HFFc6 (cell line): ENCODE measurements at regions not wholly inside any gene's neighbourhood (a gene's known extent, or its start where the extent isn't known, plus 50 kb on each side); places are given as distances from the start of the nearest gene placed in this dataset.

ENCODE experiments used
- DNase-seq: peaks from one replicate; pipeline ENCODE4 v3.0.0-alpha.2; 2018
- H3K27ac Mint-ChIP-seq: 2 replicates; pipeline ENCODE4 v1.8.0; 2020; ENCODE audit warnings: mild to moderate bottlenecking, mixed read lengths
- H3K27me3 Mint-ChIP-seq: 2 replicates; pipeline ENCODE4 v1.8.0; 2021; ENCODE audit warnings: mild to moderate bottlenecking, moderate library complexity, mixed read lengths; ENCODE audit not compliant: insufficient read depth
- H3K36me3 Mint-ChIP-seq: 2 replicates; pipeline ENCODE4 v1.8.0; 2021; ENCODE audit warnings: low read depth, mixed read lengths
- H3K4me1 Mint-ChIP-seq: 2 replicates; pipeline ENCODE4 v1.8.0; 2020; ENCODE audit warnings: low read depth, mixed read lengths
- H3K4me3 Mint-ChIP-seq: 2 replicates; pipeline ENCODE4 v1.8.0; 2020; ENCODE audit warnings: mild to moderate bottlenecking, moderate library complexity, mixed read lengths
- H3K9me3 Mint-ChIP-seq: 2 replicates; pipeline ENCODE4 v1.8.0; 2020; ENCODE audit warnings: mild to moderate bottlenecking, mixed read lengths
- CTCF ChIP-seq: fragments of 200-600 bp; sonication (generic); IDR thresholded peaks from 2 replicates; pipeline ENCODE4 v1.5.0; 2021; ENCODE audit warnings: antibody characterized with exemption, mild to moderate bottlenecking

- H3K4me3 Mint-ChIP-seq, result no peak overlapping the region
- no peaks in the 10 kb centered on the region for H3K9me3 Mint-ChIP-seq
- no peaks in the 10 kb centered on the region for H3K36me3 Mint-ChIP-seq
- H3K27me3 Mint-ChIP-seq, result peaks cover 13% of the 10 kb centered on the region; the same call in 1 of the 2 replicates
- H3K27ac Mint-ChIP-seq, result no peak overlapping the region
- H3K4me1 Mint-ChIP-seq, result no peaks in the 10 kb centered on the region
- no peak for DNase-seq
- TF ChIP-seq CTCF, result no peak
These were observed 129.2 kb upstream of the PTPRM start for GRCh38 chr18:7437870-7438269.

- H3K4me3 Mint-ChIP-seq, result no peak overlapping the region
- no peaks in the 10 kb centered on the region for H3K36me3 Mint-ChIP-seq
- H3K4me1 Mint-ChIP-seq, result no peaks in the 10 kb centered on the region
- DNase-seq, result no peak
- peaks cover 13% of the 10 kb centered on the region; the same call in 1 of the 2 replicates for H3K27me3 Mint-ChIP-seq
- H3K9me3 Mint-ChIP-seq, result no peaks in the 10 kb centered on the region
- no peak for TF ChIP-seq CTCF
- H3K27ac Mint-ChIP-seq, result no peak overlapping the region
These were observed 128.5 kb upstream of the PTPRM start for GRCh38 chr18:7438646-7439045.

GRCh38 chr18:7447318-7448028 lies 119.6 kb upstream of the PTPRM start:
- Mint-ChIP-seq H3K27me3 (peaks cover 21% of the 10 kb centered on the region), H3K36me3 (no peaks in the 10 kb centered on the region), H3K27ac (no peak overlapping the region), H3K9me3 (no peaks in the 10 kb centered on the region), H3K4me1 (no peaks in the 10 kb centered on the region), H3K4me3 (no peak overlapping the region)
- TF ChIP-seq CTCF, result no peak
- DNase-seq, result peak; percentile 1

GRCh38 chr18:7452331-7452730 lies 114.8 kb upstream of the PTPRM start:
- H3K27ac Mint-ChIP-seq, result no peak overlapping the region
- no peaks in the 10 kb centered on the region for H3K36me3 Mint-ChIP-seq
- TF ChIP-seq CTCF, result peak; percentile 75
- no peak overlapping the region for H3K4me3 Mint-ChIP-seq
- peak; percentile 22 for DNase-seq
- H3K4me1 Mint-ChIP-seq, result no peaks in the 10 kb centered on the region
- peaks cover 20% of the 10 kb centered on the region for H3K27me3 Mint-ChIP-seq
- H3K9me3 Mint-ChIP-seq, result no peaks in the 10 kb centered on the region

GRCh38 chr18:7454429-7454828 lies 112.7 kb upstream of the PTPRM start:
- H3K36me3 Mint-ChIP-seq, result no peaks in the 10 kb centered on the region
- H3K9me3 Mint-ChIP-seq, result no peaks in the 10 kb centered on the region
- no peak overlapping the region for H3K4me3 Mint-ChIP-seq

More at GRCh38 chr18:7454429-7454828, 112.7 kb upstream of the PTPRM start:
- no peak for TF ChIP-seq CTCF
- no peak for DNase-seq
- Mint-ChIP-seq H3K27me3 (peaks cover 22% of the 10 kb centered on the region), H3K27ac (no peak overlapping the region), H3K4me1 (no peaks in the 10 kb centered on the region)
